Neuronal stem cell (in vitro differentiated cells): ENCODE measurements at regions not wholly inside any gene's neighbourhood (a gene's known extent, or its start where the extent isn't known, plus 50 kb on each side); places are given as distances from the start of the nearest gene placed in this dataset.

Experiments used
- DNase-seq: peaks from one replicate; pipeline ENCODE4 v3.0.0-alpha.2; 2013; ENCODE audit warnings: low spot score
- H2AFZ ChIP-seq: one replicate; pipeline ENCODE4 v1.6.1; 2013; ENCODE audit warnings: mild to moderate bottlenecking, low read length, inconsistent platforms
- H2AK5ac ChIP-seq: 2 replicates; pipeline ENCODE4 v1.6.1; 2013; ENCODE audit warnings: low read depth, mild to moderate bottlenecking, inconsistent platforms, low read length, moderate library complexity, mixed read lengths
- H2BK120ac ChIP-seq: 2 replicates; pipeline ENCODE4 v1.6.1; 2013; ENCODE audit warnings: low read depth, mild to moderate bottlenecking, inconsistent platforms, low read length, moderate library complexity, mixed read lengths
- H2BK12ac ChIP-seq: one replicate; pipeline ENCODE4 v1.6.1; 2013; ENCODE audit warnings: low read length, inconsistent platforms
- H2BK15ac ChIP-seq: 2 replicates; pipeline ENCODE4 v1.6.1; 2013; ENCODE audit warnings: mild to moderate bottlenecking, low read length, inconsistent platforms, mixed read lengths
- H2BK5ac ChIP-seq: one replicate; pipeline ENCODE4 v1.6.1; 2013; ENCODE audit warnings: inconsistent platforms, mild to moderate bottlenecking, low read length, moderate library complexity
- H3K14ac ChIP-seq: one replicate; pipeline ENCODE4 v1.6.1; 2013; ENCODE audit warnings: low read length, inconsistent platforms
- H3K18ac ChIP-seq: 2 replicates; pipeline ENCODE4 v1.6.1; 2013; ENCODE audit warnings: low read length, inconsistent platforms
- H3K23ac ChIP-seq: 2 replicates; pipeline ENCODE4 v1.6.1; 2013; ENCODE audit warnings: low read depth, mild to moderate bottlenecking, mixed read lengths, low read length, inconsistent platforms; ENCODE audit not compliant: poor library complexity
- H3K27ac ChIP-seq: replicated peaks from 3 replicates; pipeline ENCODE4 v1.5.1; 2013; ENCODE audit warnings: low read length, inconsistent platforms
- H3K27me3 ChIP-seq, 3 experiments: 2 replicates each; pipeline ENCODE4 v1.6.1; 2013; ENCODE audit warnings: low read length in 3 of 3, mild to moderate bottlenecking in 2 of 3, inconsistent platforms in 1 of 3, low read depth in 1 of 3, mixed read lengths in 1 of 3, moderate library complexity in 1 of 3; ENCODE audit not compliant: control insufficient read depth in 3 of 3, insufficient read depth in 3 of 3
- H3K36me3 ChIP-seq, 2 donors: replicated peaks in 1 of 2; 2 replicates each; pipeline ENCODE4 v1.6.1; 2013; ENCODE audit warnings: low read length in 2 of 2; ENCODE audit not compliant: control insufficient read depth in 2 of 2, insufficient read depth in 2 of 2
- H3K4ac ChIP-seq: 2 replicates; pipeline ENCODE4 v1.6.1; 2013; ENCODE audit warnings: inconsistent platforms, mild to moderate bottlenecking, low read length, moderate library complexity
- H3K4me1 ChIP-seq, 2 donors: 1 replicate in 1 of 2; 2 replicates in 1 of 2; pipeline ENCODE4 v1.6.1; 2013; ENCODE audit warnings: low read length in 2 of 2, low read depth in 1 of 2; ENCODE audit not compliant: control insufficient read depth in 2 of 2, insufficient read depth in 1 of 2
- H3K4me2 ChIP-seq: one replicate; pipeline ENCODE4 v1.6.1; 2013; ENCODE audit warnings: mild to moderate bottlenecking, low read length, inconsistent platforms; ENCODE audit not compliant: insufficient read depth, poor library complexity, severe bottlenecking
- H3K4me3 ChIP-seq, 2 donors: 2 replicates each; pipeline ENCODE4 v1.5.1; 2013; ENCODE audit warnings: low read length in 2 of 2, mild to moderate bottlenecking in 2 of 2, inconsistent platforms in 1 of 2, moderate library complexity in 1 of 2
- H3K79me1 ChIP-seq: one replicate; pipeline ENCODE4 v1.6.1; 2013; ENCODE audit warnings: low read depth, mild to moderate bottlenecking, inconsistent platforms, low read length, moderate library complexity
- H3K9ac ChIP-seq: one replicate; pipeline ENCODE4 v1.6.1; 2013; ENCODE audit warnings: mild to moderate bottlenecking, low read depth, low read length, inconsistent platforms; ENCODE audit not compliant: poor library complexity
- H3K9me3 ChIP-seq, 2 donors: replicated peaks in 1 of 2; 2 replicates each; pipeline versions ENCODE3 to v1.6.1; 2013; ENCODE audit warnings: low read length in 2 of 2, mild to moderate bottlenecking in 2 of 2, inconsistent platforms in 1 of 2, low read depth in 1 of 2, mixed read lengths in 1 of 2, moderate library complexity in 1 of 2; ENCODE audit not compliant: control insufficient read depth in 2 of 2, insufficient read depth in 1 of 2
- H4K8ac ChIP-seq: one replicate; pipeline ENCODE4 v1.6.1; 2013; ENCODE audit warnings: low read depth, mild to moderate bottlenecking, inconsistent platforms, low read length, moderate library complexity
- H4K91ac ChIP-seq: one replicate; pipeline ENCODE4 v1.6.1; 2013; ENCODE audit warnings: low read length, low read depth, mild to moderate bottlenecking, inconsistent platforms; ENCODE audit not compliant: poor library complexity
- WGBS, 2 donors: extraction: QIAGEN DNeasy Blood & Tissue Kit; methylation state at CpG; one replicate each; pipeline ENCODE4 v1.1.7; 2013; ENCODE audit warnings: missing lambda C conversion rate in 2 of 2, mixed read lengths in 1 of 2; ENCODE audit not compliant: insufficient read length in 2 of 2, insufficient replicate concordance in 1 of 2; ENCODE audit errors: extremely low coverage in 2 of 2; 5-methylcytosine and 5-hydroxymethylcytosine counted together

DNA sequence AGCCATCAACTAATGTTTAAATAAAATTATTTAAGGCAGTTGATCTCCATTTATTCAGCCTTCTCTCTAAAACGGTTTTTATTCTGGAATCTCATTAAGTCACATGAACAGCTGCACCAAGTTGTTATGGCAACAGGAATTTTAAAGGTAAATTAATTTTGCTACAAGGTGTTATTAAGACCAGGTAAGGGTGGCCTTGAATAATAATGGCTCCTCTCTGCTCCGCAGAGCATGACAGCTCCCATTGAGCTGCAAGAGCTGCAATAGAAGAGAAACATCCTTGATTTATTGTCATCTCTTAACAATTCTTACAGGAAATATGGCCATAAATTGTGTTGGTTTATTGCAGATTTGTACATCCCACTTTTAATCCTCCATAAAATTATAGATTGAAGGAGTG, 165.8 kb downstream of the KLF6 start:
- Histone ChIP-seq H2BK120ac (no peak overlapping the region), H3K4me2 (no peak overlapping the region), H2AFZ (no peak overlapping the region), H3K9ac (no peak overlapping the region), H4K8ac (no peak overlapping the region), H2BK12ac (no peak overlapping the region), H3K27me3 (no peaks in the 10 kb centered on the region), H2BK5ac (no peak overlapping the region), H3K14ac (no peak overlapping the region), H2BK15ac (no peak overlapping the region), H3K36me3 (no peaks in the 10 kb centered on the region), H3K18ac (no peak overlapping the region), H3K4ac (no peak overlapping the region), H3K79me1 (peaks cover 2% of the 10 kb centered on the region), H3K9me3 (peaks cover 7 to 12% of the 10 kb centered on the region in 2 donors), H2AK5ac (no peak overlapping the region), H3K4me3 (no peak overlapping the region), H3K27ac (no peak overlapping the region), H4K91ac (no peak overlapping the region), H3K4me1 (peaks cover 0 to under 1% of the 10 kb centered on the region in 2 donors), H3K23ac (no peak overlapping the region)
- WGBS, 2 donors: no CpG with 5 or more reads among the region's 2 CpGs
- no peak for DNase-seq

DNA sequence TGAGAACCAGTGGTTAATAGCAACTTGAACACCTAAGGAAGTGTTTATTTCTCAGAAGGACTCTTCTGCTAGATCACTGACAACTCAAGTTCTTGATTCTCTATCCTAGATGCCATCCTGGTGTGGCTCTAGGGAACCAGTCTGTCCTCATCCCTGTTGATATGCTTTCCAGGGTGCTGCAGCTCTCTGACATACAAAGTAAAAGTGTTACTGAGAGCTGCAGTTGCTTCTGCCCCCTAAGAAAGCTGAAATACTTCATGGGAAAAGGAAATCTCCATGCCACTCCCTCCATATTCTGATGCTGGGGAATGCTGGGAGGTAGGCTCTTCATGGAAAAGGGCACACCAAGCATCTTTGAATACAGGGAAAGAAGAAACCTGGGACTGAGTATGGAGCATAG, 168.1 kb downstream of the KLF6 start:
- Histone ChIP-seq H2AK5ac (no peak overlapping the region), H2BK5ac (no peak overlapping the region), H3K9me3 (peaks cover 6 to 14% of the 10 kb centered on the region in 2 donors), H3K4me3 (no peak overlapping the region), H3K4me2 (no peak overlapping the region), H3K4ac (no peak overlapping the region), H2BK15ac (no peak overlapping the region), H4K91ac (no peak overlapping the region), H3K14ac (no peak overlapping the region), H3K36me3 (no peaks in the 10 kb centered on the region), H3K27me3 (no peaks in the 10 kb centered on the region), H2BK120ac (no peak overlapping the region), H3K9ac (no peak overlapping the region), H2AFZ (no peak overlapping the region), H3K4me1 (no peaks in the 10 kb centered on the region), H3K27ac (no peak overlapping the region), H3K79me1 (peaks cover 2% of the 10 kb centered on the region), H2BK12ac (no peak overlapping the region), H3K23ac (no peak overlapping the region), H3K18ac (no peak overlapping the region), H4K8ac (no peak overlapping the region)
- no peak for DNase-seq

DNA sequence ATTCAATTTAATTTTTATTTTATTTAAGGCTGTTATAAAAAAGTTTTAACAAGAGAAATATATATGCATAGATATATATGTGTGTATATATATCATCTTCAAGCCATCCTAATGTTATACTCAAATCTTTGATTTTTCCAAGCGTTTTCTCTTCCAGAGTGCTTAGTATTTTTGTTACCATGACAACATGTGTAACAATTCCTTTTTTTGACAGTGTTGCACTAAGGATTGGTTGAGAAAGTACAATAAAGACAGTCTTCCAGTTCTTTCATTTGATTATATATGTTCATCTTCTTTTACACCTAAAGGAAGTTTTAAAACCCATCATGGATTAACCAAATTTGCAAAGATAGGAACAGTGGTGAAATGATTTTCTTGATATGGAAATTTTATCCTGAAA, 171.7 kb downstream of the KLF6 start:
- no CpG with 5 or more reads among the region's 1 CpG for WGBS, 2 donors
- no peak overlapping the region for H3K4me2 ChIP-seq
- H3K9me3 ChIP-seq: peaks cover 4 to 12% of the 10 kb centered on the region in 2 donors
- no peaks in the 10 kb centered on the region for H3K4me1 ChIP-seq
- no peak overlapping the region for H2AFZ ChIP-seq
- no peak overlapping the region for H3K14ac ChIP-seq
- no peaks in the 10 kb centered on the region for H3K36me3 ChIP-seq
- no peaks in the 10 kb centered on the region for H3K27me3 ChIP-seq
- no peak overlapping the region for H2BK12ac ChIP-seq
- no peak overlapping the region for H2BK15ac ChIP-seq
- no peak overlapping the region for H4K91ac ChIP-seq
- no peak overlapping the region for H2BK5ac ChIP-seq
- no peak overlapping the region for H3K9ac ChIP-seq
- H2AK5ac ChIP-seq: no peak overlapping the region
- DNase-seq: no peak
- no peak overlapping the region for H4K8ac ChIP-seq
- H3K4me3 ChIP-seq: no peak overlapping the region
- H2BK120ac ChIP-seq: no peak overlapping the region
- H3K4ac ChIP-seq: no peak overlapping the region
- H3K18ac ChIP-seq: no peak overlapping the region
- H3K27ac ChIP-seq: no peak overlapping the region
- no peak overlapping the region for H3K23ac ChIP-seq
- H3K79me1 ChIP-seq: no peaks in the 10 kb centered on the region

DNA sequence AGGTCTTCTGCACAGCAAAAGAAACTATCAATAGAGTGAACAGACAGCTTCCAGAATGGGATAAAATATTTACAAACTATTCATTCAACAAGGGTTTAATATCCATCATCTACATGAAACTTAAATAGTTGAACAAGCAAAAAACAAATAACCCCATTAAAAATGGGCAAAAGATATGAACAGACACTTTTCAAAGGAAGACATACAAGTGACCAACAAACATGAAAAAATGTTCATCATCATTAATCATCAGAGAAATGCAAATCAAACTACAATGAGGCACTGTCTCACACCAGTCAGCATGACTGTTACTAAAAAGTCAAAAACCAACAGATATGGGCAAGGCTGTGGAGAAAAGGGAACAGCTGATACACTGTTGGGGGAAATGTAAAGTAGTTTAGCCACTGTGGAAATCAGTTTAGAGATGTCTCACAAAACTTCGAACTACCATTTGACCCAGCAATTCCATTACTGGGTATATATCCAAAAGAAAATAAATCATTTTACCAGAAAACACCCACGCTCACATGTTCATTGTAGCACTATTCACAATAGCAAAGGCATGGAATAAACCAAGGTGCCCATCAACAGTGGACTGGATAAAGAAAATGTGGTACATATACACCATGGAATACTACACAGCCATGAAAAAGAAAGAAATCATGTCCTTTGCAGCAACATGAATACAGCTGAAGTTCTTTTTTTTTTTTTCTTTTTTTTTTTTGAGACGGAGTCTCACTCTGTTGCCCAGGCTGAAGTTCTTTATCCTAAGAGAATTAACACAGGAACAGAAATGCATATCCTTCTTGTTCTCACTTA, 172.6 kb downstream of the KLF6 start:
- no CpG with 5 or more reads among the region's 3 CpGs for WGBS, 2 donors

More for the DNA sequence above, 172.6 kb downstream of the KLF6 start:
- Histone ChIP-seq H3K23ac (no peak overlapping the region), H3K4me1 (no peaks in the 10 kb centered on the region), H3K14ac (no peak overlapping the region), H3K36me3 (no peaks in the 10 kb centered on the region), H2BK5ac (no peak overlapping the region), H4K91ac (no peak overlapping the region), H3K79me1 (no peaks in the 10 kb centered on the region), H3K27ac (no peak overlapping the region), H3K4ac (no peak overlapping the region), H2BK120ac (no peak overlapping the region), H4K8ac (no peak overlapping the region), H2AFZ (no peak overlapping the region), H3K9me3 (peaks cover 4 to 17% of the 10 kb centered on the region in 2 donors), H3K4me3 (no peak overlapping the region), H3K27me3 (no peaks in the 10 kb centered on the region), H2BK15ac (no peak overlapping the region), H2BK12ac (no peak overlapping the region), H3K4me2 (no peak overlapping the region), H3K9ac (no peak overlapping the region), H2AK5ac (no peak overlapping the region), H3K18ac (no peak overlapping the region)
- DNase-seq: no peak
